ENCODE measurements at regions not wholly inside any gene's neighbourhood (a gene's known extent, or its start where the extent isn't known, plus 50 kb on each side); places are given as distances from the start of the nearest gene placed in this dataset.

DNA sequence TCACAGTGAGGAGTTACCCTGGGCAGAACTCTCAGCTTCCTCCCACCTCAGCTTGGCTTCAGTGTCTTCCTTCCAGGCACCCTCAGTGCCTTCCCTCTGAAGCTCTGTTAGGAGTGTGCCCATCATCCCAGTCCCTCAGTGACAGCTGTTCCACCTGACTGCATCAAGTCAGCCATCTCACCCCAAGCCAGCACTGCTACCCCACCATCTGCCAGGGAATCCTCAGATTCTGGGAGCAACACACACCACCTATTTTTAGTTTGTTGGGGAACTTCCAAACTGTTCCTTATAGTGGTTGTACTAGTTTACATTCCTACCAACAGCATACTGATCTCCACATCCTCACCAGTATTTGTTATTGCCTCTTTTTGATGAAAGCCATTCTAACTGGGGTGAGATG lies 182.9 kb downstream of the RELL1 start:
- DNase-seq (ENCODE audit: low read depth) = no peak
- TF ChIP-seq, protein P1, sequence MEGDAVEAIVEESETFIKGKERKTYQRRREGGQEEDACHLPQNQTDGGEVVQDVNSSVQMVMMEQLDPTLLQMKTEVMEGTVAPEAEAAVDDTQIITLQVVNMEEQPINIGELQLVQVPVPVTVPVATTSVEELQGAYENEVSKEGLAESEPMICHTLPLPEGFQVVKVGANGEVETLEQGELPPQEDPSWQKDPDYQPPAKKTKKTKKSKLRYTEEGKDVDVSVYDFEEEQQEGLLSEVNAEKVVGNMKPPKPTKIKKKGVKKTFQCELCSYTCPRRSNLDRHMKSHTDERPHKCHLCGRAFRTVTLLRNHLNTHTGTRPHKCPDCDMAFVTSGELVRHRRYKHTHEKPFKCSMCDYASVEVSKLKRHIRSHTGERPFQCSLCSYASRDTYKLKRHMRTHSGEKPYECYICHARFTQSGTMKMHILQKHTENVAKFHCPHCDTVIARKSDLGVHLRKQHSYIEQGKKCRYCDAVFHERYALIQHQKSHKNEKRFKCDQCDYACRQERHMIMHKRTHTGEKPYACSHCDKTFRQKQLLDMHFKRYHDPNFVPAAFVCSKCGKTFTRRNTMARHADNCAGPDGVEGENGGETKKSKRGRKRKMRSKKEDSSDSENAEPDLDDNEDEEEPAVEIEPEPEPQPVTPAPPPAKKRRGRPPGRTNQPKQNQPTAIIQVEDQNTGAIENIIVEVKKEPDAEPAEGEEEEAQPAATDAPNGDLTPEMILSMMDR (IDR thresholded peaks at IDR 0.05; ENCODE audit: low read depth, low read length, missing control alignments) = no peak
- in situ Hi-C loops (cut with HindIII; ENCODE audit: low sequenced_read_pairs) = no loop called here
- no peak overlapping the region for H3K4me3 ChIP-seq (ENCODE audit: low read depth, low read length)

DNA sequence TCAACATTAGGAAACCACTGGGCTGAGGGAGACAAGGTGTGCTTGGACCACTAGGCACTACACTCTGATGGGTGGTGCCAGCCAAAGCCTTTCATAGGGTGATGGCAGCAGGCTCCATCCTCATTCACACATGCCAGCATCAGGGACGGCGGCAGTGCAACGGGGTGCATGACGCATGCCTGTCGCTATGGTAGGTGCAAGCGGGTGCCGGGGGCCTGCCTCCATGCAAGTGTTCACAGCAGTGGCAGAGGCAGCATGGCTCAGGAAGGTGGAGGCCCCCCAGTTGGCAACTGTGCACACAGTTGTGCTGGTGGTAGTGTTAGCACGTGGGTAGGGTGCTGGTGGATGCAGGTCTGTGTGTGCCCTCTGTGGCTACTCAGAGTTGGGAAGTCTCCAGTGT lies 184.1 kb downstream of the RELL1 start:
- H3K4me3 ChIP-seq (ENCODE audit: low read depth, low read length) = no peak overlapping the region
- TF ChIP-seq, protein P1 (IDR thresholded peaks at IDR 0.05; ENCODE audit: low read depth, low read length, missing control alignments) = no peak
- no peak for DNase-seq (ENCODE audit: low read depth)
- in situ Hi-C loops (cut with HindIII; ENCODE audit: low sequenced_read_pairs) = no loop called here
